H1 (cell line): ENCODE measurements at regions not wholly inside any gene's neighbourhood (a gene's known extent, or its start where the extent isn't known, plus 50 kb on each side); places are given as distances from the start of the nearest gene placed in this dataset.

Experiments used
- ASH2L ChIP-seq: fragments of 200-600, 300-600 bp; sonication (generic); IDR thresholded peaks from one replicate; pipeline ENCODE4 v1.7.1; 2017; ENCODE audit warnings: low read length
- EGR1 ChIP-seq: IDR thresholded peaks from 2 replicates; pipeline ENCODE4 v1.6.1; 2011; ENCODE audit warnings: low read depth, low read length, borderline replicate concordance
- HDAC2 ChIP-seq, 2 experiments: fragments of 300-600 bp in 1 of 2; sonication (generic) in 1 of 2; IDR thresholded peaks; 2 replicates each; pipeline ENCODE4 v1.6.1; 2011 to 2012; ENCODE audit warnings: low read depth in 2 of 2, low read length in 2 of 2, mild to moderate bottlenecking in 2 of 2, moderate library complexity in 2 of 2, borderline replicate concordance in 1 of 2, inconsistent platforms in 1 of 2
- KDM1A ChIP-seq: fragments of 200-600, 300-600 bp; sonication (generic); IDR thresholded peaks from 2 replicates; pipeline ENCODE4 v1.7.1; 2016; ENCODE audit warnings: mild to moderate bottlenecking, low read length, borderline replicate concordance
- SP2 ChIP-seq: IDR thresholded peaks from 2 replicates; pipeline ENCODE4 v1.6.1; 2012; ENCODE audit warnings: mild to moderate bottlenecking, low read length, inconsistent platforms
- SUZ12 ChIP-seq: fragments of 200-600 bp; sonication (generic); IDR thresholded peaks from 2 replicates; pipeline ENCODE4 v1.6.1; 2012; ENCODE audit warnings: mild to moderate bottlenecking, inconsistent platforms, low read length, moderate library complexity, mixed read lengths
- TBP ChIP-seq: IDR thresholded peaks from 2 replicates; pipeline ENCODE4 v1.6.1; 2011; ENCODE audit warnings: low read depth, low read length, improper control_type of control experiment
- TF ChIP-seq, protein P1 (sequence below): IDR thresholded peaks from 2 replicates; pipeline ENCODE4 v1.6.1; 2012; ENCODE audit warnings: inconsistent platforms

DNA sequence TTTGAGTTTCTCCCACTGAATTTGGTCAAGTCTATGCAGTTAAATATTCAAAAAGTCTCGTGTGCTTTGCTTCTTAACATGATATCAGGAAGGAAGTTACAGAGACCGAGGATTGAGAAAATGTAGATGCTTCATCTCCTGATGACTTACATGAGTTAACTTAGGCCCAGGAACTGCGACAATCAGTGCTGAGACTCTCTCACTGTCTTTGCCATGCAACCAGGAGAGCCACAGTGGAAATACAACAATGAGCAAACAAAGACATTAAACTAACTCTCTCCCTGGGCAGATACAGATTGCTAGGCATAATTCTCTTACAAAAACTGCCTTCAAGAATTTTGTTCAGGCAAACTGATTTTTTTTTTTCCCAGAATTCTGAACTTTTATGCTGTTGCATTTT lies 440.6 kb upstream of the EPHA7 start (continued):
- no peak for TF ChIP-seq SP2
- TF ChIP-seq SUZ12, result no peak
- TF ChIP-seq TBP, result no peak
- no peak for TF ChIP-seq ASH2L
- TF ChIP-seq EGR1, result no peak
- no peak for TF ChIP-seq KDM1A
- TF ChIP-seq, protein P1, sequence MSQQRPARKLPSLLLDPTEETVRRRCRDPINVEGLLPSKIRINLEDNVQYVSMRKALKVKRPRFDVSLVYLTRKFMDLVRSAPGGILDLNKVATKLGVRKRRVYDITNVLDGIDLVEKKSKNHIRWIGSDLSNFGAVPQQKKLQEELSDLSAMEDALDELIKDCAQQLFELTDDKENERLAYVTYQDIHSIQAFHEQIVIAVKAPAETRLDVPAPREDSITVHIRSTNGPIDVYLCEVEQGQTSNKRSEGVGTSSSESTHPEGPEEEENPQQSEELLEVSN, result no peak
- no peak for TF ChIP-seq HDAC2 (IDR thresholded peaks at IDR 0.05; ENCODE audit: borderline replicate concordance in 1 of 2, low read depth in 2 of 2, low read length in 2 of 2)
